ENCODE measurements at regions not wholly inside any gene's neighbourhood (a gene's known extent, or its start where the extent isn't known, plus 50 kb on each side); places are given as distances from the start of the nearest gene placed in this dataset.

DNA sequence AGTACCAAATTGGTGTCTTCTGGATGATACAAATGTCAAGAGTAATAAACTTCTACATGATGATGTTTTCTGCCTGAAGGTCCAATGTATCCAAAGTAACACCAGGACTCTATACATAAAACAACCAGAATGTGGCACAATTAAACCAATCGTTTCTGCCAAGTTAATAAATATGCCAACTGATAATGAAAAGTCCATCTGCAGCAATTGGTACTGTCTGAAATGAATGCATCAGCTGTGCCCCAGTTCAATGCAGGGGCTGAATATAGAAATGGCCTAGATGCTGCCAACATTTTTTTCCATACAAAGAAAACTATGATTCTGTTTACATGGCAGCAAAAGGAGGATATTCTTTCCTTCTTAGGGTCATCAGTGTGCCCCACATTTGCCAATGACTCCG lies 137.2 kb upstream of the LSM8 start:
- DNase-seq (ENCODE audit: low spot score): no peak
- TF ChIP-seq, protein P1, sequence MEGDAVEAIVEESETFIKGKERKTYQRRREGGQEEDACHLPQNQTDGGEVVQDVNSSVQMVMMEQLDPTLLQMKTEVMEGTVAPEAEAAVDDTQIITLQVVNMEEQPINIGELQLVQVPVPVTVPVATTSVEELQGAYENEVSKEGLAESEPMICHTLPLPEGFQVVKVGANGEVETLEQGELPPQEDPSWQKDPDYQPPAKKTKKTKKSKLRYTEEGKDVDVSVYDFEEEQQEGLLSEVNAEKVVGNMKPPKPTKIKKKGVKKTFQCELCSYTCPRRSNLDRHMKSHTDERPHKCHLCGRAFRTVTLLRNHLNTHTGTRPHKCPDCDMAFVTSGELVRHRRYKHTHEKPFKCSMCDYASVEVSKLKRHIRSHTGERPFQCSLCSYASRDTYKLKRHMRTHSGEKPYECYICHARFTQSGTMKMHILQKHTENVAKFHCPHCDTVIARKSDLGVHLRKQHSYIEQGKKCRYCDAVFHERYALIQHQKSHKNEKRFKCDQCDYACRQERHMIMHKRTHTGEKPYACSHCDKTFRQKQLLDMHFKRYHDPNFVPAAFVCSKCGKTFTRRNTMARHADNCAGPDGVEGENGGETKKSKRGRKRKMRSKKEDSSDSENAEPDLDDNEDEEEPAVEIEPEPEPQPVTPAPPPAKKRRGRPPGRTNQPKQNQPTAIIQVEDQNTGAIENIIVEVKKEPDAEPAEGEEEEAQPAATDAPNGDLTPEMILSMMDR (IDR thresholded peaks at IDR 0.05; ENCODE audit: poor library complexity): no peak
- no peak for TF ChIP-seq EZH2phosphoT487 (IDR thresholded peaks at IDR 0.05; ENCODE audit: low read depth, severe bottlenecking, unreplicated experiment)
- no peak for TF ChIP-seq EZH2 (IDR thresholded peaks at IDR 0.05; ENCODE audit: borderline replicate concordance)
- Histone ChIP-seq H4K20me1 (ENCODE audit: insufficient read depth, poor library complexity, severe bottlenecking) (no peaks in the 10 kb centered on the region), H3K27ac (no peak overlapping the region), H3K4me3 (no peak overlapping the region), H3K9me3 (ENCODE audit: low read depth) (no peaks in the 10 kb centered on the region), H3K27me3 (no peaks in the 10 kb centered on the region), H3K9me2 (replicated peaks; ENCODE audit: insufficient read depth) (no peaks in the 10 kb centered on the region), H3K79me2 (no peaks in the 10 kb centered on the region), H3K4me2 (no peak overlapping the region), H3K4me1 (ENCODE audit: insufficient read depth) (no peaks in the 10 kb centered on the region), H2AFZ (no peak overlapping the region), H3K36me3 (replicated peaks; ENCODE audit: insufficient read depth, low read depth) (no peaks in the 10 kb centered on the region)
- whole genome bisulfite sequencing (ENCODE audit: low lambda C conversion rate, missing lambda C conversion rate): 85% methylated on average over 2 of the region's 2 CpGs

DNA sequence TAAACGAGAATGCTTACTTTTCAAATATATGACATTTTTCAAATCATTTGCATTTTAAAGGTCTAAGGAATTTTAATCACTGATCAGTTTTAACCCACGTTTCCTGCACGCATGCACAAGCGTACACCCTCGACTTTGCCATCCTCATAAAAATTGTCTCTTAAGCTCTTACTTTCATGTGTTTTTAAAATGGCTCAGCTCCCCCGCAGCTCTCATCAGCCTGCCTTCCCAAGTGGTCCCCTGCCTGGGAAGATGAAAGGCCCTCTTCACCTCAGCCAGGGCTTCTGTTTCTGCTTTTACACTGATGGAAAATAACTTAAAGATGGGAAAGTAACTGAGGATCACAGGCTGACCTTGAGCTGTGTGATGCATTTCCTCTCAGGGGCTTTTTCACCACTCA lies 131.6 kb upstream of the LSM8 start:
- no peak overlapping the region for H3K4me2 ChIP-seq
- no peaks in the 10 kb centered on the region for H3K79me2 ChIP-seq
- H3K9me3 ChIP-seq (ENCODE audit: low read depth): no peaks in the 10 kb centered on the region
- H3K27me3 ChIP-seq: no peaks in the 10 kb centered on the region
- H3K27ac ChIP-seq: no peak overlapping the region
- WGBS (ENCODE audit: low lambda C conversion rate, missing lambda C conversion rate): 44% methylated on average over 6 of the region's 6 CpGs
- TF ChIP-seq EZH2 (IDR thresholded peaks at IDR 0.05; ENCODE audit: borderline replicate concordance): no peak
- TF ChIP-seq, protein P1 (IDR thresholded peaks at IDR 0.05; ENCODE audit: poor library complexity): no peak
- TF ChIP-seq EZH2phosphoT487 (IDR thresholded peaks at IDR 0.05; ENCODE audit: low read depth, severe bottlenecking, unreplicated experiment): no peak
- no peaks in the 10 kb centered on the region for H3K9me2 ChIP-seq (replicated peaks; ENCODE audit: insufficient read depth)
- H4K20me1 ChIP-seq (ENCODE audit: insufficient read depth, poor library complexity, severe bottlenecking): no peaks in the 10 kb centered on the region
- DNase-seq (ENCODE audit: low spot score): no peak
- peaks cover 3% of the 10 kb centered on the region for H3K4me1 ChIP-seq (ENCODE audit: insufficient read depth)
- no peak overlapping the region for H3K4me3 ChIP-seq
- H3K36me3 ChIP-seq (replicated peaks; ENCODE audit: insufficient read depth, low read depth): no peaks in the 10 kb centered on the region
- no peak overlapping the region for H2AFZ ChIP-seq

DNA sequence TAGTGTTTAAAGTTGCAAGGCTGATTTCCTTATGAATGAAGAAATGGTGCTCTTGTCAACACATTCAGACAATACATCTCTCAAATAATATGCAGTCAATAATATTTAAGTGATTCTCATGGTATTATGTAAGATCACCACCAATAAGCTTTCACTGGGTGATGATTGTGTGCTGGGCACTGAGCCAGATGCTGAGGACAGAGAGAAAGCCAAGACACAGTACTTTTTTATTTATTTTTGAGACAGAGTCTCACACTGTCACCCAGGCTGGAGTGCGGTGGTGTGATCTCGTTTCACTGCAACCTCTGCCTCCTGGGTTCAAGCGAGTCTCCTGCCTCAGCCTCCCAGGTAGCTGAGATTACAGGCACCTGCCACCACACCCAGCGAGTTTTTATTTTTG lies 130.6 kb upstream of the LSM8 start:
- Histone ChIP-seq H3K36me3 (replicated peaks; ENCODE audit: insufficient read depth, low read depth) (no peaks in the 10 kb centered on the region), H3K27me3 (no peaks in the 10 kb centered on the region), H2AFZ (no peak overlapping the region), H3K27ac (no peak overlapping the region), H4K20me1 (ENCODE audit: insufficient read depth, poor library complexity, severe bottlenecking) (no peaks in the 10 kb centered on the region), H3K79me2 (no peaks in the 10 kb centered on the region), H3K4me1 (ENCODE audit: insufficient read depth) (peaks cover 3% of the 10 kb centered on the region), H3K4me2 (no peak overlapping the region), H3K9me3 (ENCODE audit: low read depth) (no peaks in the 10 kb centered on the region), H3K9me2 (replicated peaks; ENCODE audit: insufficient read depth) (no peaks in the 10 kb centered on the region), H3K4me3 (no peak overlapping the region)
- WGBS (ENCODE audit: low lambda C conversion rate, missing lambda C conversion rate): 86% methylated on average over 4 of the region's 4 CpGs
- TF ChIP-seq EZH2phosphoT487 (IDR thresholded peaks at IDR 0.05; ENCODE audit: low read depth, severe bottlenecking, unreplicated experiment) (no peak), EZH2 (IDR thresholded peaks at IDR 0.05; ENCODE audit: borderline replicate concordance) (no peak)
- TF ChIP-seq, protein P1 (IDR thresholded peaks at IDR 0.05; ENCODE audit: poor library complexity): no peak
- no peak for DNase-seq (ENCODE audit: low spot score)

DNA sequence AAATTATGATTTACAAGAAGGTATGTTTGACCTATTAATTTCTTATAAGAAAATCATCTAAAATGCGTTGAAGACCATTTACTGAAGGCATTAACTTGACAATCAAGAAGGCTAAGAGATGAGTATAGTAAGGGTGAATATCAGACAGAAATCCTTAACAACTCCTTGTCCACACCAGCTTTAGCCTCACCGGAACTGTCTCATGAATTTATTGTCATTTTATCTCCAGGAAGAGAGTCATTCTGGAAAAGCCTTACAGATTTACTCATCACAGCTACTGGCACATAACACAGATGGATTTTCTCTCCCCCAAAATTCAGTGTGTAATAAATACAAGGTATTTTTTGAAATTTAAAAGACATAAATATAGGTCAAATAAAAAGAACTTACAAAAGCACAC lies 129.4 kb upstream of the LSM8 start:
- TF ChIP-seq, protein P1 (IDR thresholded peaks at IDR 0.05; ENCODE audit: poor library complexity): no peak
- no peak for TF ChIP-seq EZH2phosphoT487 (IDR thresholded peaks at IDR 0.05; ENCODE audit: low read depth, severe bottlenecking, unreplicated experiment)
- Histone ChIP-seq H3K9me2 (replicated peaks; ENCODE audit: insufficient read depth) (no peaks in the 10 kb centered on the region), H3K27me3 (no peaks in the 10 kb centered on the region), H3K9me3 (ENCODE audit: low read depth) (no peaks in the 10 kb centered on the region), H3K4me2 (no peak overlapping the region), H3K27ac (no peak overlapping the region), H4K20me1 (ENCODE audit: insufficient read depth, poor library complexity, severe bottlenecking) (no peaks in the 10 kb centered on the region), H3K4me1 (ENCODE audit: insufficient read depth) (peaks cover 3% of the 10 kb centered on the region), H2AFZ (no peak overlapping the region), H3K36me3 (replicated peaks; ENCODE audit: insufficient read depth, low read depth) (no peaks in the 10 kb centered on the region), H3K4me3 (no peak overlapping the region), H3K79me2 (no peaks in the 10 kb centered on the region)
- 62% methylated on average over 2 of the region's 2 CpGs for WGBS (ENCODE audit: low lambda C conversion rate, missing lambda C conversion rate)
- no peak for DNase-seq (ENCODE audit: low spot score)
